HEK293 (cell line): ENCODE measurements at regions not wholly inside any gene's neighbourhood (a gene's known extent, or its start where the extent isn't known, plus 50 kb on each side); places are given as distances from the start of the nearest gene placed in this dataset.

ENCODE experiments used
- CTCF ChIA-PET: fragments of 350-600 bp; formaldehyde crosslinking; extraction: SDS; loops from one replicate; lab custom pipeline; 2021; ENCODE audit warnings: antibody characterized with exemption; lab: Yijun Ruan, JAX
- POLR2A ChIA-PET: fragments of 300-600 bp; formaldehyde crosslinking; extraction: SDS; loops from one replicate; lab custom pipeline; 2020; ENCODE audit warnings: antibody characterized with exemption, inconsistent platforms; lab: Yijun Ruan, JAX
- H3K27ac ChIP-seq: fragments of 200-500 bp; sonication (Bioruptor generic); 2 replicates; pipeline ENCODE4 v1.5.1; 2014; ENCODE audit warnings: low read depth, low read length, control low read depth, inconsistent platforms; ENCODE audit errors: extremely low read depth
- H3K36me3 ChIP-seq, 2 experiments: fragments of 200-500 bp in 1 of 2; sonication (Bioruptor generic) in 1 of 2; 1 replicate in 1 of 2; 2 replicates in 1 of 2; pipeline ENCODE4 v1.5.1; 2014 to 2017; ENCODE audit warnings: inconsistent platforms in 2 of 2, low read length in 2 of 2; ENCODE audit not compliant: control insufficient read depth in 2 of 2, insufficient read depth in 1 of 2
- H3K4me1 ChIP-seq: fragments of 200-500 bp; sonication (Bioruptor generic); 2 replicates; pipeline ENCODE4 v1.5.1; 2014; ENCODE audit warnings: mild to moderate bottlenecking, low read length, inconsistent platforms; ENCODE audit not compliant: control insufficient read depth, insufficient read depth
- H3K4me3 ChIP-seq: 2 replicates; pipeline ENCODE4 v1.5.1; 2011; ENCODE audit warnings: low read depth, mild to moderate bottlenecking, control low read depth, low read length, moderate library complexity
- H3K9me3 ChIP-seq: fragments of 200-500 bp; sonication (Bioruptor generic); 2 replicates; pipeline ENCODE4 v1.5.1; 2014; ENCODE audit warnings: low read depth, low read length, inconsistent platforms; ENCODE audit not compliant: control insufficient read depth, insufficient read depth
- HIC1 ChIP-seq: fragments of 450-650 bp; formaldehyde crosslinking; IDR thresholded peaks from 2 replicates; pipeline ENCODE4 v1.5.1; 2016; ENCODE audit warnings: missing biosample characterization, missing genetic modification characterization
- RBAK ChIP-seq: fragments of 450-650 bp; formaldehyde crosslinking; IDR thresholded peaks from 2 replicates; pipeline ENCODE4 v1.5.1; 2016; ENCODE audit warnings: missing biosample characterization, missing genetic modification characterization
- SP2 ChIP-seq: fragments of 450-650 bp; formaldehyde crosslinking; IDR thresholded peaks from 2 replicates; pipeline ENCODE4 v1.5.1; 2016; ENCODE audit warnings: missing biosample characterization, missing genetic modification characterization
- TCF7L2 ChIP-seq: IDR thresholded peaks from 2 replicates; pipeline ENCODE4 v1.6.1; 2011; ENCODE audit warnings: low read depth, mild to moderate bottlenecking, inconsistent platforms, low read length, moderate library complexity, borderline replicate concordance
- ZBTB26 ChIP-seq: fragments of 450-650 bp; formaldehyde crosslinking; optimal IDR thresholded peaks from 2 replicates; pipeline ENCODE3; 2016; ENCODE audit warnings: missing biosample characterization, mild to moderate bottlenecking, missing genetic modification characterization
- ZBTB48 ChIP-seq: fragments of 450-650 bp; formaldehyde crosslinking; IDR thresholded peaks from 2 replicates; pipeline ENCODE4 v1.5.1; 2016; ENCODE audit warnings: missing biosample characterization, missing genetic modification characterization
- ZBTB8A ChIP-seq: fragments of 450-650 bp; formaldehyde crosslinking; IDR thresholded peaks from 2 replicates; pipeline ENCODE4 v1.5.1; 2016; ENCODE audit warnings: missing biosample characterization, missing genetic modification characterization
- ZFHX2 ChIP-seq: fragments of 450-650 bp; formaldehyde crosslinking; conservative IDR thresholded peaks from 2 replicates; pipeline ENCODE4 v1.5.1; 2016; ENCODE audit warnings: missing biosample characterization, missing genetic modification characterization
- ZFP69B ChIP-seq: fragments of 450-650 bp; formaldehyde crosslinking; IDR thresholded peaks from 2 replicates; pipeline ENCODE4 v1.5.1; 2016; ENCODE audit warnings: missing biosample characterization, missing genetic modification characterization
- ZNF239 ChIP-seq: fragments of 450-650 bp; formaldehyde crosslinking; IDR thresholded peaks from 2 replicates; pipeline ENCODE4 v1.5.1; 2016; ENCODE audit warnings: missing biosample characterization, missing genetic modification characterization
- ZNF398 ChIP-seq: fragments of 450-650 bp; formaldehyde crosslinking; IDR thresholded peaks from 2 replicates; pipeline ENCODE4 v1.5.1; 2017; ENCODE audit warnings: missing biosample characterization, missing genetic modification characterization
- ZNF473 ChIP-seq: fragments of 450-650 bp; formaldehyde crosslinking; IDR thresholded peaks from 2 replicates; pipeline ENCODE4 v1.5.1; 2017; ENCODE audit warnings: missing biosample characterization, missing genetic modification characterization
- ZNF488 ChIP-seq: fragments of 450-650 bp; formaldehyde crosslinking; IDR thresholded peaks from 2 replicates; pipeline ENCODE4 v1.5.1; 2016; ENCODE audit warnings: missing biosample characterization, missing genetic modification characterization
- ZNF514 ChIP-seq: fragments of 450-650 bp; formaldehyde crosslinking; IDR thresholded peaks from 2 replicates; pipeline ENCODE4 v1.5.1; 2016; ENCODE audit warnings: missing biosample characterization, missing genetic modification characterization
- ZNF521 ChIP-seq: fragments of 450-650 bp; formaldehyde crosslinking; IDR thresholded peaks from 2 replicates; pipeline ENCODE4 v1.5.1; 2017; ENCODE audit warnings: missing biosample characterization, mild to moderate bottlenecking, missing genetic modification characterization
- ZNF530 ChIP-seq: fragments of 450-650 bp; formaldehyde crosslinking; IDR thresholded peaks from 2 replicates; pipeline ENCODE4 v1.5.1; 2016; ENCODE audit warnings: low read depth, missing biosample characterization, missing genetic modification characterization
- ZNF610 ChIP-seq: fragments of 450-650 bp; formaldehyde crosslinking; IDR thresholded peaks from 2 replicates; pipeline ENCODE4 v1.5.1; 2016; ENCODE audit warnings: missing biosample characterization, missing genetic modification characterization, borderline replicate concordance
- ZNF639 ChIP-seq: fragments of 450-650 bp; formaldehyde crosslinking; IDR thresholded peaks from 2 replicates; pipeline ENCODE4 v1.5.1; 2016; ENCODE audit warnings: missing biosample characterization, missing genetic modification characterization
- ZNF654 ChIP-seq: fragments of 450-650 bp; formaldehyde crosslinking; IDR thresholded peaks from 2 replicates; pipeline ENCODE4 v1.5.1; 2016; ENCODE audit warnings: low read depth, missing biosample characterization, missing genetic modification characterization
- ZNF670 ChIP-seq: fragments of 450-650 bp; formaldehyde crosslinking; IDR thresholded peaks from 2 replicates; pipeline ENCODE4 v1.5.1; 2016; ENCODE audit warnings: missing biosample characterization, missing genetic modification characterization, low read depth
- ZNF837 ChIP-seq: fragments of 450-650 bp; formaldehyde crosslinking; IDR thresholded peaks from 2 replicates; pipeline ENCODE4 v1.5.1; 2016; ENCODE audit warnings: missing biosample characterization, missing genetic modification characterization
- ZSCAN23 ChIP-seq: fragments of 450-650 bp; formaldehyde crosslinking; IDR thresholded peaks from 2 replicates; pipeline ENCODE4 v1.5.1; 2016; ENCODE audit warnings: missing biosample characterization, missing genetic modification characterization
- TF ChIP-seq, protein P1 (sequence below): fragments of 450-650 bp; formaldehyde crosslinking; IDR thresholded peaks from 2 replicates; pipeline ENCODE4 v1.5.1; 2016; ENCODE audit warnings: missing biosample characterization, missing genetic modification characterization
- TF ChIP-seq, protein P2 (sequence below): fragments of 450-650 bp; formaldehyde crosslinking; IDR thresholded peaks from 2 replicates; pipeline ENCODE4 v1.5.1; 2016; ENCODE audit warnings: missing biosample characterization, missing genetic modification characterization
- TF ChIP-seq, protein P3 (sequence below): fragments of 450-650 bp; formaldehyde crosslinking; IDR thresholded peaks from 2 replicates; pipeline ENCODE4 v1.5.1; 2017; ENCODE audit warnings: missing biosample characterization, missing genetic modification characterization

- POLR2A ChIA-PET: no interaction called here
- Histone ChIP-seq H3K36me3 (no peaks in the 10 kb centered on the region), H3K4me1 (no peaks in the 10 kb centered on the region), H3K4me3 (no peak overlapping the region), H3K27ac (no peak overlapping the region), H3K9me3 (no peaks in the 10 kb centered on the region)
- TF ChIP-seq ZBTB8A (no peak), ZSCAN23 (no peak), ZBTB26 (tag by site-specific recombination) (no peak), SP2 (tag by site-specific recombination) (no peak), ZNF521 (no peak), ZNF654 (tag by site-specific recombination) (no peak), ZFP69B (no peak), ZNF514 (no peak), ZNF639 (tag by site-specific recombination) (no peak), ZNF239 (no peak), RBAK (tag by site-specific recombination) (no peak), ZBTB48 (tag by site-specific recombination) (no peak), ZNF530 (no peak)
- TF ChIP-seq, protein P1, sequence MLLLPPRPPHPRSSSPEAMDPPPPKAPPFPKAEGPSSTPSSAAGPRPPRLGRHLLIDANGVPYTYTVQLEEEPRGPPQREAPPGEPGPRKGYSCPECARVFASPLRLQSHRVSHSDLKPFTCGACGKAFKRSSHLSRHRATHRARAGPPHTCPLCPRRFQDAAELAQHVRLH (tag by site-specific recombination): no peak
- TF ChIP-seq, protein P2, sequence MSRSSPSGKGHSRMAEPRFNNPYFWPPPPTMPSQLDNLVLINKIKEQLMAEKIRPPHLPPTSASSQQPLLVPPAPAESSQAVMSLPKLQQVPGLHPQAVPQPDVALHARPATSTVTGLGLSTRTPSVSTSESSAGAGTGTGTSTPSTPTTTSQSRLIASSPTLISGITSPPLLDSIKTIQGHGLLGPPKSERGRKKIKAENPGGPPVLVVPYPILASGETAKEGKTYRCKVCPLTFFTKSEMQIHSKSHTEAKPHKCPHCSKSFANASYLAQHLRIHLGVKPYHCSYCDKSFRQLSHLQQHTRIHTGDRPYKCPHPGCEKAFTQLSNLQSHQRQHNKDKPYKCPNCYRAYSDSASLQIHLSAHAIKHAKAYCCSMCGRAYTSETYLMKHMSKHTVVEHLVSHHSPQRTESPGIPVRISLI (tag by site-specific recombination): no peak
- CTCF ChIA-PET: no interaction called here
Measured at GRCh38 chr4:60455380-60455779, 744.7 kb upstream of the ADGRL3 start.

DNA sequence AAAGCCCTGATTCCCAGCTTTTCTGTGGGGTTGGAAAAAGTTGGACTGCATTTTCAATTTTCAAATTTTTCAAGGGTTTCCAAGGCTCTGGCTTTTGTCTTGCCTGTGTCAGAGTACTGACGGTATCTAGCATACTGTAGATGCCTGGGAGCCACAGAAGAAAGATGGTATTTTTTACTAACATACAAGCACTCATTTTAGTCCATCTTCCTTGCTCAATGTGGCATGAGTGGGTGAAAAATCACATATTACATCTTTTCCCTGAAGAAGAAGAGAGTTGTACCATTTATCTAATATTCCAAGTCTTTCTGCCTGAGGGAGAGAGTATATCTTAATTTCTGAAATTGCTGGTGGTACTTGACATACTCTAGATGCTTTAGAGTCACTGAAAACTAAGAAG lies 738.6 kb upstream of the ADGRL3 start:
- Histone ChIP-seq H3K4me1 (no peaks in the 10 kb centered on the region), H3K36me3 (no peaks in the 10 kb centered on the region), H3K4me3 (no peak overlapping the region), H3K9me3 (no peaks in the 10 kb centered on the region), H3K27ac (no peak overlapping the region)
- POLR2A ChIA-PET: no interaction called here
- CTCF ChIA-PET: no interaction called here
- TF ChIP-seq ZNF610 (tag by site-specific recombination): no peak
- TF ChIP-seq ZNF473 (tag by site-specific recombination): no peak
- TF ChIP-seq ZNF488 (tag by site-specific recombination): no peak
- TF ChIP-seq ZNF398 (tag by site-specific recombination): no peak
- no peak for TF ChIP-seq HIC1 (tag by site-specific recombination)
- TF ChIP-seq, protein P3, sequence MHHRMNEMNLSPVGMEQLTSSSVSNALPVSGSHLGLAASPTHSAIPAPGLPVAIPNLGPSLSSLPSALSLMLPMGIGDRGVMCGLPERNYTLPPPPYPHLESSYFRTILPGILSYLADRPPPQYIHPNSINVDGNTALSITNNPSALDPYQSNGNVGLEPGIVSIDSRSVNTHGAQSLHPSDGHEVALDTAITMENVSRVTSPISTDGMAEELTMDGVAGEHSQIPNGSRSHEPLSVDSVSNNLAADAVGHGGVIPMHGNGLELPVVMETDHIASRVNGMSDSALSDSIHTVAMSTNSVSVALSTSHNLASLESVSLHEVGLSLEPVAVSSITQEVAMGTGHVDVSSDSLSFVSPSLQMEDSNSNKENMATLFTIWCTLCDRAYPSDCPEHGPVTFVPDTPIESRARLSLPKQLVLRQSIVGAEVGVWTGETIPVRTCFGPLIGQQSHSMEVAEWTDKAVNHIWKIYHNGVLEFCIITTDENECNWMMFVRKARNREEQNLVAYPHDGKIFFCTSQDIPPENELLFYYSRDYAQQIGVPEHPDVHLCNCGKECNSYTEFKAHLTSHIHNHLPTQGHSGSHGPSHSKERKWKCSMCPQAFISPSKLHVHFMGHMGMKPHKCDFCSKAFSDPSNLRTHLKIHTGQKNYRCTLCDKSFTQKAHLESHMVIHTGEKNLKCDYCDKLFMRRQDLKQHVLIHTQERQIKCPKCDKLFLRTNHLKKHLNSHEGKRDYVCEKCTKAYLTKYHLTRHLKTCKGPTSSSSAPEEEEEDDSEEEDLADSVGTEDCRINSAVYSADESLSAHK (tag by site-specific recombination): no peak
- TF ChIP-seq TCF7L2: no peak
- no peak for TF ChIP-seq ZFHX2 (tag by site-specific recombination)
- no peak for TF ChIP-seq ZNF670
- TF ChIP-seq ZNF837 (tag by site-specific recombination): no peak
